MCF 10A (cell line): ENCODE measurements at regions not wholly inside any gene's neighbourhood (a gene's known extent, or its start where the extent isn't known, plus 50 kb on each side); places are given as distances from the start of the nearest gene placed in this dataset.

Source experiments
- BruUV-seq: library from RNA; stranded (reverse); fragments of 400-500 nt; replicated peaks from 2 replicates; lab custom pipeline; 2021; lab: Mats Ljungman, UMichigan
- CTCF ChIA-PET: fragments of 300-600 bp; sonication (Branson Sonifier 250); formaldehyde crosslinking; extraction: SDS; loops from one replicate; lab custom pipeline; 2021; ENCODE audit warnings: antibody characterized with exemption, inconsistent platforms; lab: Yijun Ruan, JAX
- POLR2A ChIA-PET: fragments of 300-600, 350-650 bp; sonication (Branson Sonifier 250); formaldehyde crosslinking; extraction: SDS; loops from one replicate; lab custom pipeline; 2020; ENCODE audit warnings: antibody characterized with exemption, inconsistent platforms; lab: Yijun Ruan, JAX
- DNase-seq: peaks from one replicate; pipeline ENCODE4 v3.0.0-alpha.2; 2018; ENCODE audit not compliant: unreplicated experiment
- H3K27ac Mint-ChIP-seq: one replicate; pipeline ENCODE4 v1.8.0; 2022; ENCODE audit warnings: mild to moderate bottlenecking, low read depth, mixed read lengths; ENCODE audit not compliant: unreplicated experiment
- H3K27me3 Mint-ChIP-seq: one replicate; pipeline ENCODE4 v1.8.0; 2022; ENCODE audit warnings: mixed read lengths; ENCODE audit not compliant: insufficient read depth, unreplicated experiment
- H3K36me3 Mint-ChIP-seq: one replicate; pipeline ENCODE4 v1.8.0; 2022; ENCODE audit warnings: mild to moderate bottlenecking, moderate library complexity, mixed read lengths; ENCODE audit not compliant: insufficient read depth, unreplicated experiment
- H3K4me1 Mint-ChIP-seq: one replicate; pipeline ENCODE4 v1.8.0; 2022; ENCODE audit warnings: mixed read lengths; ENCODE audit not compliant: insufficient read depth, unreplicated experiment
- H3K4me3 Mint-ChIP-seq: one replicate; pipeline ENCODE4 v1.8.0; 2022; ENCODE audit warnings: mild to moderate bottlenecking, moderate library complexity, mixed read lengths; ENCODE audit not compliant: unreplicated experiment
- H3K9me3 Mint-ChIP-seq: one replicate; pipeline ENCODE4 v1.8.0; 2022; ENCODE audit warnings: mixed read lengths; ENCODE audit not compliant: unreplicated experiment
- intact Hi-C: fragments of 100-400 bp; cut with micrococcal nuclease; formaldehyde crosslinking; loops from 2 replicates; pipeline ENCODE4 v1.14.1; 2022
- TF ChIP-seq, protein P1 (sequence below): fragments of 200-600 bp; IDR thresholded peaks from one replicate; pipeline ENCODE4 v1.8.0; 2022; ENCODE audit warnings: antibody characterized with exemption, mild to moderate bottlenecking; ENCODE audit not compliant: unreplicated experiment

DNA sequence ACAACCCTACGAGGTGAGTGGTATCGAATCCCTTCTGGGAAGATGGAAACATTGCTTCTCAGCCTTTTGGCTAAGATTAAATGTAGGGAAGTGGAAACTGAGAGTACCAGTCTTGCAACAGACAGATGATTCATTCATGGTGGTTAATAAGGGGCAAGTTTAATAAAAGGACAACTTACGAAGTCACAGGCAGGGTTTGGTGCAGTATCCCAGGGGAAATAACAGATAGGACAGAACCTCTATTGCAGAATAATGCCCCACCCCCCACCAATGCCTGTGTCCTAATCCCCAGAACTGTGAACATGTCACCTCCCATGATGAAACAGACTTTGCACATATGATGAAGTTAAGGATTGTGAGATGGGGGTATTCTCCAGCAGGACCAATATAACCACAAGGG is 212.5 kb downstream of the TBX5 start:
- TF ChIP-seq, protein P1, sequence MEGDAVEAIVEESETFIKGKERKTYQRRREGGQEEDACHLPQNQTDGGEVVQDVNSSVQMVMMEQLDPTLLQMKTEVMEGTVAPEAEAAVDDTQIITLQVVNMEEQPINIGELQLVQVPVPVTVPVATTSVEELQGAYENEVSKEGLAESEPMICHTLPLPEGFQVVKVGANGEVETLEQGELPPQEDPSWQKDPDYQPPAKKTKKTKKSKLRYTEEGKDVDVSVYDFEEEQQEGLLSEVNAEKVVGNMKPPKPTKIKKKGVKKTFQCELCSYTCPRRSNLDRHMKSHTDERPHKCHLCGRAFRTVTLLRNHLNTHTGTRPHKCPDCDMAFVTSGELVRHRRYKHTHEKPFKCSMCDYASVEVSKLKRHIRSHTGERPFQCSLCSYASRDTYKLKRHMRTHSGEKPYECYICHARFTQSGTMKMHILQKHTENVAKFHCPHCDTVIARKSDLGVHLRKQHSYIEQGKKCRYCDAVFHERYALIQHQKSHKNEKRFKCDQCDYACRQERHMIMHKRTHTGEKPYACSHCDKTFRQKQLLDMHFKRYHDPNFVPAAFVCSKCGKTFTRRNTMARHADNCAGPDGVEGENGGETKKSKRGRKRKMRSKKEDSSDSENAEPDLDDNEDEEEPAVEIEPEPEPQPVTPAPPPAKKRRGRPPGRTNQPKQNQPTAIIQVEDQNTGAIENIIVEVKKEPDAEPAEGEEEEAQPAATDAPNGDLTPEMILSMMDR: no peak
- peaks cover 5% of the 10 kb centered on the region for H3K4me1 Mint-ChIP-seq
- ChIA-PET CTCF (no interaction called here), POLR2A (no interaction called here)
- no peaks in the 10 kb centered on the region for H3K9me3 Mint-ChIP-seq
- no peak overlapping the region for H3K27ac Mint-ChIP-seq
- no peaks in the 10 kb centered on the region for H3K36me3 Mint-ChIP-seq
- no peak for DNase-seq
- no TSS peak for BruUV-seq
- H3K4me3 Mint-ChIP-seq: no peak overlapping the region
- peaks cover 82% of the 10 kb centered on the region for H3K27me3 Mint-ChIP-seq
- intact Hi-C loops: no loop called here

DNA sequence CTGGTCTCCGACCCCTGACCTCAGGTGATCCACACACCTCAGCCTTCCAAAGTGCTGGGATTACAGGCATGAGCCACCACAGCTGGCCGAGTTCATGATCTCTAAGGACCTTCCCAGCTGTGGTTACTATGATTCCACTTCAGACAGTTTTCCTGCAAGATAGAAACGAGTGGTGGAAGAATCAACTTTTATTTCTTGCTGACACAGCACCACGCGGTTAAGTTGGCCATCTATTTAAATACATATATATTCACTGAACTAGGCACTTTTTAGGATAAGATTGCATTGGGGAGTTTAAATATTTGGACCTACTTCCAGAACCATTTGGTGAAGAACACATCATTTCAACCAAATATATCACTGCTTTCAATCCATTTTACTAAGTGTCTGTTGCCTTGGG is 213.4 kb downstream of the TBX5 start:
- ChIA-PET CTCF (no interaction called here), POLR2A (no interaction called here)
- DNase-seq: no peak
- intact Hi-C loops: no loop called here
- H3K27me3 Mint-ChIP-seq: peaks cover 73% of the 10 kb centered on the region
- H3K4me3 Mint-ChIP-seq: no peak overlapping the region
- peaks cover 5% of the 10 kb centered on the region for H3K4me1 Mint-ChIP-seq
- no TSS peak for BruUV-seq
- H3K9me3 Mint-ChIP-seq: no peaks in the 10 kb centered on the region
- H3K27ac Mint-ChIP-seq: no peak overlapping the region
- no peaks in the 10 kb centered on the region for H3K36me3 Mint-ChIP-seq
- TF ChIP-seq, protein P1: no peak

DNA sequence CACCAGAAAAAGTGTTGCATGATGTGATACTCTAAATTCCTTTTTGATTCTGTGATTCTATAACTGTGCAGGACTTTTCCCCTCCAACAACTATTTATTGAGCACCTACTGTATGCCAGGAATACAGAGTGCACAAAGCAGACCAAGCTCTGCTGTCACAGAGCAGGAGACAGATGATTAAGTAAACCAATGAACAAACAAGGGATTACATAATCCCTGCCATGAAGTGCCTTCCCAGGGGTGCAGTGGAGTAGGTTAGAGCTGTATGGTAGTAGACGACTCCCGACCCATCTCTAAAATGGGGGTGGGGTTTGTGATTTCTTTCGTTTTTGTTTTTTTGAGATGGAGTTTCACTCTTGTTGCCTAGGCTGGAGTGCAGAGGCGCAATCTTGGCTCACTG is 213.9 kb downstream of the TBX5 start:
- DNase-seq: no peak
- POLR2A ChIA-PET: no interaction called here
- Mint-ChIP-seq H3K4me1 (peaks cover 5% of the 10 kb centered on the region), H3K27me3 (peaks cover 68% of the 10 kb centered on the region), H3K36me3 (no peaks in the 10 kb centered on the region), H3K9me3 (no peaks in the 10 kb centered on the region), H3K27ac (no peak overlapping the region), H3K4me3 (no peak overlapping the region)
- BruUV-seq: no TSS peak
- CTCF ChIA-PET: no interaction called here
- TF ChIP-seq, protein P1: no peak
- intact Hi-C loops: no loop called here

DNA sequence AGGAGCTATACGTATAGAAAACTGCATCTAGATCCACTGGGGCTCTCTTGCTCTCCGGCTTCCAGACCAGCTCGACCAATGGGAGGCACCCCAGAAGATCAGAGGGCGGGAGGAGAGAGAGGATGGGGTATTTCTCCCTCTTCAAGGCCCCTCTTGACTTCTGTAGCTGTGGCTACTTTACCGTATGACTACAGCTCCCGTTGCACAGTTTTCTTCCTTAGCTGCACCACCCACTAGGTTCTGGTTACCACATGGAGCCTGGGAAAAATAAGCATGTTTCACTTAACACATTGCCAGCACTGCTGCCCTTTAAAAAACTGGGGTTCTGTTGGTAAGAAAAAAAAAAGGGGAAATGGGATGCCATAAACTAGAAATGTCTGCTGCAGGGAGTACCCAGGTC is 214.4 kb downstream of the TBX5 start:
- ChIA-PET POLR2A (no interaction called here), CTCF (interaction anchor here (1.2 kb wide), 1 partner anchor 11 kb away, joined by 3 read pairs; no protein-coding TSS in a partner anchor)
- H3K27ac Mint-ChIP-seq: no peak overlapping the region
- BruUV-seq: no TSS peak
- TF ChIP-seq, protein P1: no peak
- H3K9me3 Mint-ChIP-seq: no peaks in the 10 kb centered on the region
- peaks cover 5% of the 10 kb centered on the region for H3K4me1 Mint-ChIP-seq
- intact Hi-C loops: no loop called here
- no peak overlapping the region for H3K4me3 Mint-ChIP-seq
- H3K36me3 Mint-ChIP-seq: no peaks in the 10 kb centered on the region
- no peak for DNase-seq
- peaks cover 64% of the 10 kb centered on the region for H3K27me3 Mint-ChIP-seq
